GM18873 (cell line): ENCODE measurements at regions not wholly inside any gene's neighbourhood (a gene's known extent, or its start where the extent isn't known, plus 50 kb on each side); places are given as distances from the start of the nearest gene placed in this dataset.
"Not testable (repeated sequence)": the region's sequence is repeated elsewhere in the genome, so short reads cannot be mapped to it uniquely, and the experiment has no call there.

Experiments used
- ATAC-seq: cut with Tn5 transposase; IDR thresholded peaks from one replicate; pipeline ENCODE4 v1.9.1; 2021; ENCODE audit warnings: mild to moderate bottlenecking, moderate library complexity, moderate number of reproducible peaks; ENCODE audit not compliant: unreplicated experiment, low FRiP score

DNA sequence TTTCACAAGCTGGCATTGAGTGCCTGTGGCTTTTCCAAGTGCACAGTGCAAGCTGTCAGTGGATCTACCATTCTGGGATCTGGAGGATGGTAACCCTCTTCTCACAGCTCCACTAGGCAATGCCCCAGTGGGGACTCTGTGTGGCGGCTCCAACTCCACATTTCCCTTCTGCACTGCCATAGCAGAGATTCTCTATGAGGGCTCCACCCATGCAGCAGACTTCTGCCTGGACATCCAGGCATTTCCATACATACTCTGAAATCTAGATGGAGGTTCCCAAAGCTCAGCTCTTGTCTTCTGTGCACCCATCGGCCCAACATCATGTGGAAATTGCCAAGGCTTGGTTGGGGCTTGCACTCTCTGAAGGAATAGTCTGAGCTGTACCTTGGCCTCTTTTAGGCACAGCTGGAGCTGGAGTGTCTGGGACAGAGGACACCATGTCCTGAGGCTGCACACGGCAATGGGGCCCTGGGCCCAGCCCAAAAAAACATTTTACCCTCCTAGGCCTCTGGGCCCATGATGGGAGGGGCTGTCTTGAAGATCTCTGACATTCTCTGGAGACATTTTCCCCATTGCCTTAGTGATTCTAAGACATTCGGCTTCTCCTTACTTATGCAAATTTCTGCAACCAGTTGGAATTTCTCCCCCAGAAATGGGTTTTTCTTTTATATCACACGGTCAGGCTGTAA lies 313.3 kb upstream of the SFSWAP start:
- no peak for ATAC-seq

DNA sequence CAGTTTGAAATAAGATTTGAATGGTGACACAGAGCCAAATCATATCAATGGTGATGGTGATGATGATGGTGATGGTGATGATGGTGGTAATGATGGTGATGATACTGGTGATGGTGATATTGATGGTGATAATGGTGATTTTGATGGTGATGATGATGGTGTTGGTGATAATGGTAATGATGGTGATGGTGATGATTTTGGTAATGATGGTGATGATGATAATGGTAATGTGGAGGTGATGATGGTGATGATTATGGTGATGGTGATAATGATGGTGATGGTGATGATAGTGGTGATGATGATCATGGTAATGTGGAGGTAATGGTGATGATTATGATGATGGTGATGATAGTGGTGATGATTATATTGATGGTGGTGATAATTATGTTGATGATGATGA lies 311.9 kb upstream of the SFSWAP start:
- no peak for ATAC-seq

DNA sequence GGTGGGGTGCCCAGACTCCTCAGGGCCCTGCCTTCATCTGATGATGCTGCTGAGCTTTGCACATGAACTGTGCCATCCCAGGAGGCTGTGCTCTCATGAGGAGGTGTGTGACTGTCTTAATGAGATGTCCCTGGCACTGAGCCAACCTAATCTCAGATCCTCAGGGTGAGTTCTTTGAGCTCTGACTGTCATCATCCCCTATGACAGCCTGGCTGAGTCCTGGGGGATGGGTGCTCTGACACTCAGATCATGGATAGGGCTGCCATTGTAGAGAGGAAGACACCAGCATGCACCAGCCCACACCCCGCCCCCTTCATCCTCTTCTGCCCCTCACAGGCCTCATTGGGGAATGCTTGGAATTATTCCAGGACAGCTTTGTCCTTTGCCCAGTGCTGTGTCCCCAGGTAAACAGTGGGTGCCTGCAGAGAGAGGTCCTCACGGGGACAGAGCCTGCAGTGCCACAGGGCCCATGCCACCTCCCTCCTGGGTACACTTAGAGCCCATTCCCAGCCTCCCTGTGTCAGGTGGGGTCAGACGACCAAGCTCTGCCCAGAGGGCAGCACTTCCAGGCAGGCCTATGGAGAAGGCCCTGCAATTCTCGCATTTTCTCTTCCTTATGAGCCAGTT lies 310.1 kb upstream of the SFSWAP start:
- not testable (repeated sequence) for ATAC-seq

DNA sequence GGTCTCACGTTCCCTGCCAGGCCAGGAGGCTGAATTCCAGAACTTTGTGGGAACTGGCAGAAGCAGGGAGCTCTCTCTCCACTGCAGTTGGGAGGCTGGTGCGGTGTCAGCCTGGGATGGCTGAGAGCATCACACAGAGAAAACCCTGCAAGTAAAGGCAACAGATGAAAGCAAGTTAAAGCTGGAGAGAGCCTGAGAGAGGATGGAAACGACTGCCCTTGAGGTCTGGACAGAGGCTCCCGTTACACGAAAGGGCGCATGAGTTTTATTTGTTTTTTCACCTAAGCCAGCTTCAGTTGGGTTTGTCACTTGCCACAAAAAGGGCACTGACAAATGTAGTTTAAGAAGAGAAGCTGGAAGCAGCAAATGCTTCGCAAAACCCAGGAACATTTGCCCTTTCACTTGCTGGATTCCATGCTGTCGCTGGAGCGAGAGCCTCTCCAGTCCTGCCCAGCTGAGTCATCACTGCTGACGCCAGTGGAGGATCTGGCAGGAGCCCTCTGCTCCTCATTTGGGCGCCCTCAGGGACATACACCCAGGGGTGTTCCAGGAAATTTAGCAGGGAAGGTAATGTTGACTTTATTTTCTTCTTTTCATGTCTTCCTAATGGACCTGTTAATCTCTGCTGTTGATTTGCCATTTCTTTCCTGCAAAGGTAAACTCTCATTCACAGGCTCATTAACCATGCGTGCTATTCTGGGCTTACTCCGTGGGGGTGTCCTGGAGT lies 308.8 kb upstream of the SFSWAP start:
- not testable (repeated sequence) for ATAC-seq

DNA sequence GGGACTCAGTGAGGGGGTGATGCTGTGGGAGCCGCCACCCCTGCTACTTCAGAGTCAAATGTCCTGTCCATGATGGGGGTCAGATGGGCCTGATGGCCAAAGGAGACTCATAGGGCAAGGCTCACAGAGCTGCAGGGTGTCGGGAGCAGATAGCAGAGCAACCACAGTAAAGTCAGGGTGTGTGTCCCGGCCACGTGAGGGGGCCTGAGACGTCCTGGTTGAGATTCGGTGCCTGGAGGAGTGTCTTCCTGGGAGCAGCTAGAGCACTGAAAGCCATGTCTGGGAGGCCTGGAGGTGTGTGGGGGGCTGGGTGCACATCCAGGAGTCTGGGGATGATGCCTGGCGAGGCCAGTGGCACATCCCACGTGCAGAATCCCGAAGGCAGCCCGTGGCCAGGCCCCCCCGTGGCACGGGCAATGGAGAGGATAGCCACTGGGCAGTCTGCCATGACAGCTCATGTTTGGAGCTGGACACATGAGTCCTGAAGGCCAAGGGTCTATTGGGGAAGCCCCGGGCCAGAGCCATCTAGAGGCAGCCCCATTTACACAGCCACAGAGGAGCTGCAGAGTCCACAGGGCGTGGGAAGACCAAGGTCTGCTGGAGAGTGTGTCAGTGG lies 308.0 kb upstream of the SFSWAP start:
- no peak for ATAC-seq

DNA sequence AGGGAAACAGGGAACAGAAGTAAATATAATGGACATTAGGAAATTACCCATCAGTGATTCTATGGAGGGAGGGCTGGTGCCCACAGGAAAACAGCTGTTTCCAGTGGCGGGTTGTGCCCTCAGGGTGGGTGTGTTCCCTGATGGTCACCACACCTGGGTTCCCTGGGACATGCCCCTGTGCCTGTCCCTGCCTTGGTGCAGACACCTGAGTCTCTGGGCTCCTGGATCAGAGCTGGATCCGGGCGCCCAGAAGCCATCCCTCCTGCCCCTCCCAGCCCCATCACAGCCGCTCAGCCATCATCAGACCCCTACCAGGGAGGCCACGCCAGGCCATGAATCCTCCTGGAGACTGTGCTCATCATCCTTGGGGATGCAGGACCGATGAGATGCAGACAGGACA lies 307.2 kb upstream of the SFSWAP start:
- no peak for ATAC-seq

DNA sequence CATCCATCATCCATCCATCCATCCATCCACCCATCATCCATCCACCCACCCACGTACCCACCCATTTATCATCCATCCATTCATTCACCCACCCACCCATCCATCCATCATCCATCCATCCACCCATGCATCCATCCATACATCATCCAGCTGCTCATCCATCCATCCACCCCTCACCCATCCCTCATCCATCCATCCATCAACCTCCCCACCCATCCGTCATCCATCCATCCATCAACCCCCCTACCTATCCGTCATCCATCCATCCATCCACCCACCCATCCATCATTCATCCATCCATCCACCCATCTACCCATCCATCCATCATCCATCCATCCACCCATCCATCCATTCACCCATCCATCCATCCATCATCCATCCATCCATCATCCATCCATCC lies 306.2 kb upstream of the SFSWAP start:
- no peak for ATAC-seq

DNA sequence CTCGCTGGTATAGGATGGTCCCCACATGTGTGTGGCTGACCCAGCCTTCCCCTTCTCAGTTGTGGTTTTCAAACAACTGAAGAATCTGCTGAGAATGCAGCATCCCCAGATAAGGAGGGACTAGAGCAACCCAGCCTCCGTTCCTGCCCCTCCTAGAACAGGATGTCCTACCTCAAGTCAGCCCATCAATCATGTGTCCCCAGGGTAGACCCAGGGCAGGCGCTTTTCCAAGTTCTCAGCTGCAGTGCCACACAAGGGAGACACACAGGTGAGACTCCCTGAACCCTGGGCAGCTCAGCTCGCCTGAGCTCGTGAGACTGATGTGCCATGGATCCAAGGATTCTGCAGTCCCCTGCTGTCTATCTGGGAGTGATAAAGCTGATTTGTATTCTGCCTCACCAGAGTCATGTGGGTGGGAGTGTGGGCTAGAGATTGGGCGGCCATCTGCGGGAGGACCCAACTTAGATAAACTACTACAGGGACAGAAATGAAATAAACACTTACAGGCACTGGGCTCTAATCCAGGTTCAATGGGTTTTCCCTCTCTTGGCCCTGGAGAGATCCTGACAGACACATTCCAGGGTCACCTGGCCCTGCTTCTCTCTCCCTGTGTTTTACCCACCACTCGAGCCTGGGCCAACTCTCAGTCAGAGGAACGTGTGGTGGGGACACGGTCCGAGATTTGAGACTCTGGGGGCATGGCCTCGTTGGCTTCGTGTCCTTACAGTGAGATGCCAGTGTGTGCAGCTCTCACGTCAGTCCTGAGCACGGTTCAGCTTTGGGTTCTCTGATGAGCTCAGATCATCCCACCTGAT lies 303.5 kb upstream of the SFSWAP start:
- ATAC-seq = no peak

DNA sequence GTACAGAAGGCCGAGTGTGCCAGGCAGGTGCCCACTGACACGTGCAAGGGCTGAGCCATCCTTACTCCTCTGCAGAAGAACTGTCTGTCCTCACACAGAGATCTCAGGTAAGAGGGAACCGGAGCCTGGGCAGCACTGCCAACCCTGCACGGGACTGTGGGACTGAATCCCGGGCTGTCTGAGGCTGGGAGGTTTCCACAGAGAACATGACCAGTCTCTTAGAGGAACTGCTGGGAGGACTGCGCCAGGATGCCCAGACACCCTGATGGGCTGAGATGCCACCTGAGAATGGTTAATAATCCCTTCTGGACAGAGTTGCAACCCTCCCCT lies 302.9 kb upstream of the SFSWAP start:
- no peak for ATAC-seq

DNA sequence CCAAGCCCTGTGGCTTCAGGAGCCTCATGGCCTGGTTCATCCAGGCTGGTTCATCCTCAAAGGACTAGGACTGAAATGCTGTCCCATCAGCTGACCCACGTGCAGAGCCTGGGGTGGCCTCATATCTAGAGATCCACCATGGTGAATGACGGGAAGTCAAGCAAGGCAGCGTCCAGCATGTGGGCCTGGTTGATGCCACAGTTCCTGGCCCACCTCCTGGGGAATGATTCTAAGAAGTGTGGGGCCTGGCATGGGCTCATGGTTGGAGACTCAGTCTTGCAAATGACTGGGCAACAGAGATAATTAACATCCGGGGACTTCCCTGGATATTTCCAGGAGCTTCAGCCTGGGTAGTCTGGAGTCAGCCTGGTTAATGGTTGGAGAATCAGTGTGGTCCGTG lies 302.4 kb upstream of the SFSWAP start:
- no peak for ATAC-seq

DNA sequence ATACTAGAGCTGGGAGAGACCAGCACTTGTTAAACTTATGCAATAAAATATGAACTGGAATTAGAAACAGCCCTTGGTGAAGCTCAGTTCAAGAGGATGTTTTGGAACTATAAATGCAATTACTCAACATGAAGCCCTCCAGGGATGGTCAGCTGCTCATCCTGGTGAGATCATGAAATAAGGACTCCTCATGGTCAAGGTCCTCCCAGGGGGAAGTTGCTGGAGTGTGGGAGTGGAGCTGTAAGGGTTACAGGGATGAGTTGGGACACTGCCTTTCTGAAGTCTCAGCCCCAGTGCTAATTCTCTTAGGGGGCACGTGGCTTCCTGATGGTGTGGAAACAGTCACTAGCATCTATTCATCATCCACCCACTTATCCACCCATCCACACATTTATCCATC lies 301.7 kb upstream of the SFSWAP start:
- ATAC-seq = no peak

DNA sequence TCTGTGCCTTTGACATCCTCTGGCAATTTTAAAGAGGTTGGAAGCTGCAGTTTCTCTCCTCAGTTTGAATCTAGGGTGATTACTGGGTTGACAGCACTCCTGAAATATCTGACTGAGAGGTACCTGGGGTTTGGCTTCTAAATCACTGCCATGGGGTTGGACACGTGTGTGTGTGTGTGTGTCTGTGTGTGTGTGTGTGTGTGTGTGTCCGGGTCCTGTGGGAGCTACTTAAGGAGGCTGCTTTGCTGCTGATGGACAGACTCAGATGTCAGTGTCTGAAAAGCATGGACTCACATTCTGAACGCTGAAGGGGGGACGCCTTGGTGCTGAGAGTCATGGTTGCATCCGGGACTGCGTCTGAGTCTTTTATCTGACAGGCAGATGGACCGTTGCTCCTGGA lies 299.1 kb upstream of the SFSWAP start:
- ATAC-seq = not testable (repeated sequence)

DNA sequence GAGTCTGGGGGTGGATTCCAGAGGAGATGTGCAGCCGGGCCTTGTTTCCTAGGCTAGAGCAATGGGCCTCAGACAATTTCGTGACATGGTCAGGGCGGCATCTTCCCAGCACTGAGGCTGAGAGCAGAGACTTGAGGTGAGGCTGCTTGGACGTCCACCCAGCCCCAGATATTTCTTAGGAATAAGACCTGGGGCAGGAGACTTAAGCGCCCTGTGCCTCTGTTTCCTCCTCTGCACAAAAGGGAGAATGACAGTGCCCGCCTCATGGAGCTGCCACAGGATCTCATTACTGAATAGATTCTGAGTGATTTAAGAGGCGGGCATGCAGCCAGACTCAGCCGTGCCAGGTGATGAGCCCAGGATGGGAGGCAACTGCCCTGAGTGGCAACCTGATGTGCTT lies 297.9 kb upstream of the SFSWAP start:
- ATAC-seq = no peak

DNA sequence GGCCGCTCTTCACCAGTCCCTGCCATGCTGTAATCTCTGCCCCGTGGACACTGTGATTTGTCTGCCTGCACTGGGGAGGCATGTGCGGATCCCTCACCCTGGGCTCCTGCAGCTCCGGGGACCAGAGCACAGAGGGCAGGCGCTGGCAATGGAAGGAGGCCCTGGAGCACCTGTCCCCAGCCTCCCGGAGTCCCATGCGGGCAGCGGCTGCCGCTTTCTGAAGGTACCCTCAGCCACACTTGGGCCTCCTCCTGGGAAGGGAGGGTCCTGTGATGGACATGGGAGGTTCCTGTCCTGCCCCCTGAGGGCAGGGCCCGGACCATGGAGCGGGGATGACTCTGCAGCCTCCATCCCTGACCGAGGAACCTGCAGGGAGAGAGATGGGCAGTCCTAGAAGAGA lies 297.4 kb upstream of the SFSWAP start:
- no peak for ATAC-seq

DNA sequence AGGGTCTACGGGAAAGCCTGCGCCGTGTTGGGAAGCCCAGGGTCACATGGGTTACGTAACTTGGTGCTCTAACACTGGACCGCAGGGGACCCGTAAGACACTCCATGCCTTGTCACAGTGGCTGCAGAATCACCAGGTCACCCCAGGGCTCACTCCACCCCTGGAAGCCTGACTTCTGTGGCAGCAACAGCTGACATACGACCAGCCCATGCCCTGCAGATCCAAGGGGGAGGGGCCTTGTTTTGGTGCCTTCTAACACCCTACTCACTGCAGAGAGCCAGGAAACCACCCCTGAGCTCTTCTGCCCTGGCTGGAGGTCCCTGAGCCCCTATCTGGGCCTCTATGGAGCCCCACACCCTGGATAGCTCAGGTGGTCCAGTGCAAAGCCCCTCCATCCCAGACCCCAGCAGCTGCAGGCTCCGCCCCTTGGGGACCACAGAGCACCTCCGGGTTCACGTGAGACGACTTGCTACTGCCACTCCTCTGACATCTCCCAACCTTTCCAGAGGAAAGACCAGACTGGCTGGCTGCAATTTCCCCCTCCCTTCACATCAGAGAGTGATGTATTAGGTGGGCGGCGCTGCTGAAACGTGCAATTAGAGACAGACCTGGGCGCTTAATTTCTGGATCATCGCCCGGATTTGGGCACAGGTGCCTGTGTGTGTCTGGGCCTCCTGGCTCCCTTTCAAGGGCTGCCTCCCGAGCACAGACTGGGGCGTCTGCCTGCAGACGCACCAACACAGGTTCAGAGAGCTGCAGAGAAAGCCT lies 296.6 kb upstream of the SFSWAP start:
- ATAC-seq = not testable (repeated sequence)

DNA sequence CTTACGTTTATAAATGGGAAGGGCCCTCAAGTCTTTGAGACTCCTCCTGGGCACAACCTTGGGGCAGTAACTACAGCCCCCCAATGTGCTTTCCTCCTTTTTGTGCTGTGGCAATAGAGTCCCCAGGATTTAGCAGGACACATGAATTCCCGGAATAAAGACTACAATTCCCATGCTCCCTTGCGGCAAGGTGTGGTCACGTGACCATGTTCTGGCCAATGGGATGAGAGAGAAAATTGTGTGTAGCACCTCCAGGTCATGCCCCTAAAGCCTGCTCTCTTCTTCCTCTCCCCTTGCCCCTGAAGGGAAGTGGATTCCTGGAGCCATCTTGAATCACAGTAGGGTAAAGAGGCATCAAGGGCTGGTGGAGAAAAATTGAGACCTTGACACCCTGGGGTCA lies 295.1 kb upstream of the SFSWAP start:
- ATAC-seq = no peak

DNA sequence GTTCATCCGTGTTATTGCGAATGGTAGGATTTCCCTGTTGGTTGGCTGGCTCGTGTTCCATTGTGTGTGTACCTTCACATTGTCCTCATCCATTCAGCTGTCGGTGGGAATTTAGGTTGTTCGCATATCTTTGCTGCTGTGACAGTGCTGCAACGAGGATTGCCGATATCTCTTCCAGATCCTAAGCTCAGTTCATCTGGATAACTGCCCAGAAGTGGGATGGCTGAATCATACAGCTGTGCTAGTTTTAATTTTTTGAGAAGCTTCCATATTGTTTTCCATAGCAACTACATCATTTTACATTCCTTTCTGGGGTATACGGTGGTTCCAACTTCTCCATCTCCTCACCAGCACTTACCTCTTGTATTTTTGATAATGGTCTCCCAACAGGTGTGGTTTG lies 292.8 kb upstream of the SFSWAP start:
- no peak for ATAC-seq

DNA sequence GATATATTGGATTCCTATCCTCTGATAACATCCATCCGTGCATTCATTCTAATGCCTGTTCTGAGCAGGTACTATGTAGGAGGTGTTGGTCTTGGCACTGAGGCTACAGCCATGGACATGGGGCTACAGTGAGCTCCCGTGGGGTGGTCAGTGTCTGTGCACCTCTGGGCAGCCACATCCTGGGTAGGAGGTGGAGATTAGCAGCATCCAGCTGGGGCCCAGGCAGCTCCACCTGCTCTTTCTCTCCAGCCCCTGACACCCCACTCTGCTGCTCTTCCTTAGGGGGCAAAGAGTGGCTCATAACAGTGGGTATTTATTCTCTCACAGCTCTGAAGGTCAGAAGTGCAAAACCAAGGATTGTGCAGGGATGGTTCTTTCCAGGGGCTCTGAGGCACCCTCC lies 292.0 kb upstream of the SFSWAP start:
- no peak for ATAC-seq

DNA sequence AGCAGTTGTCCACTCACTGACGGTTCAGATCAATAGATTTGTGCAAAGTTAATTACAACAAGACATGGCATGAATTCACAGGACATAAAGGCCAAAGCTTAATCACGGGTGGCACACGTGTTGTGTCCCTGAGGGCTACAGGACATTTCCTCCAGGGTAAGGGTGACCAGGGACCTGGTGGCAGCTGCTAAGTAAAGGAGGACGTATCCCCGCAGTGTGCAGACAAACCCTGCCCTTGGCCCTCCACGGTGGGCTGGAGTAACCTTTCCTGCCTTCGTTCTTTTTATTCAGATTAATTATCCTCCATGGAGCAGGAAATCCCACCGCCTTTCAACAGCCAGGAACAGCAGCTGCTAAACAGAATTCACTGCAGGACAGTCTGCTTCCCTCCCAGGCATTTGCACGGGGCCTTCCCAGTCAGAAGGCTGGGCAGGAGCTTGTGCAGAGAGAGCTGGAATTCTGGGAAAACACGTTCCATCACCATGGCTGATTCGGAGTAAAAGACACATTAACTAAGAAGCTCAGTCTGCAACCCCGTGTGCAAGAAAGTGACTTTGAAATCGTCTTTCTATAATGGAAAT lies 289.9 kb upstream of the SFSWAP start:
- ATAC-seq = no peak
